ENCODE measurements at regions not wholly inside any gene's neighbourhood (a gene's known extent, or its start where the extent isn't known, plus 50 kb on each side); places are given as distances from the start of the nearest gene placed in this dataset.

- peaks cover 0 to 2% (median 0%) of the 10 kb centered on the region in 3 donors for H3K27me3 Mint-ChIP-seq (ENCODE audit: low read depth in 3 of 3)
- H2AFZ ChIP-seq (ENCODE audit: insufficient read depth, low read depth, low read length, poor library complexity, severe bottlenecking): peak overlapping the region; percentile 60
- no peaks in the 10 kb centered on the region for H3K36me3 ChIP-seq (replicated peaks in 1 of 2; ENCODE audit: control insufficient read depth in 1 of 2, insufficient read depth in 2 of 2, low read length in 2 of 2)
- WGBS (ENCODE audit: insufficient coverage): 0% methylated on average over 1 of the region's 1 CpG
- intact Hi-C loops (cut with micrococcal nuclease): no loop called here
- TF ChIP-seq CTCF (IDR thresholded peaks at IDR 0.05): no peak
- no peaks in the 10 kb centered on the region for H3K27me3 ChIP-seq (ENCODE audit: control insufficient read depth in 2 of 2, insufficient read depth in 2 of 2, low read length in 2 of 2)
- H3K4me3 ChIP-seq (replicated peaks in 1 of 3; ENCODE audit: low read depth in 2 of 3, low read length in 3 of 3): peak overlapping the region in 1 of 3 experiments; percentile 9
- no peaks in the 10 kb centered on the region for H3K9me3 ChIP-seq (replicated peaks in 1 of 2; ENCODE audit: control insufficient read depth in 1 of 2, insufficient read depth in 1 of 2, low read length in 2 of 2)
- DNase-seq: peak; percentile 7 to 23 (median 23)
- peaks cover 59 to 65% of the 10 kb centered on the region in 2 donors for H3K4me1 ChIP-seq (ENCODE audit: control insufficient read depth in 1 of 2, insufficient read depth in 2 of 2, low read length in 2 of 2)
- peaks cover 3 to 7% (median 6%) of the 10 kb centered on the region in 7 donors for H3K9me3 Mint-ChIP-seq
- peak overlapping the region; percentile 83 to 84 for H3K27ac ChIP-seq (ENCODE audit: low read depth in 1 of 2, low read length in 2 of 2)
- H3K4me2 ChIP-seq (replicated peaks; ENCODE audit: extremely low read depth, low read length, poor library complexity, severe bottlenecking): peak overlapping the region; percentile 50
- H3K4me3 Mint-ChIP-seq: peak overlapping the region; percentile 4 to 72
- H4K20me1 ChIP-seq (ENCODE audit: insufficient read depth, low read length): no peaks in the 10 kb centered on the region
- no peaks in the 10 kb centered on the region for H3K36me3 Mint-ChIP-seq
- H3K4me1 Mint-ChIP-seq: peaks cover 74% of the 10 kb centered on the region
- no peaks in the 10 kb centered on the region for H3K79me2 ChIP-seq (ENCODE audit: insufficient read depth, low read length)
- H3K9ac ChIP-seq (ENCODE audit: insufficient read depth, low read length, poor library complexity, severe bottlenecking): peak overlapping the region; percentile 29
- peak overlapping the region; percentile 86 to 94 (median 92) for H3K27ac Mint-ChIP-seq
Measured at GRCh38 chr1:157403608-157404007, 148.7 kb downstream of the FCRL5 start.

DNA sequence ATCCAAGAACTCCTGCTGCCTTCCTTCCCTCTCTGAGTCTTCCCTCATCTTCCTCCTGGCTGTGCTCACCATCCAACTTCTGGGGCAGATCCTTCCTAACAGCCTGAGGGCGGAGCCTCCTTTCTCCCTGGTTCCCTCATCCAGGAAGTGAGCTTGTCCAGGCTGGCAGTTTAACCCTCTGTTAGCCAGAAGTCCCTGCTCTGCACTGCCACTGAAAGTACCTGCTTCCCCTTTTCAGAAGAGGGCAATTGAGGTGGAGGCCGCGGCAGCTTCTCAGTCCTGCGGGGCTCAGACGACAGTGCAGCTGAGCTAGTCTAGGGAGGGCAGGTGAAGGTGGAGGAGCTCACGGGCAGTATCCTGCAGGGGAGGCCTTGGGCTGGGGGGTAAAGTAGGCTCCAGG, 149.1 kb downstream of the FCRL5 start:
- peak overlapping the region in 1 of 3 experiments; percentile 9 for H3K4me3 ChIP-seq (replicated peaks in 1 of 3; ENCODE audit: low read depth in 2 of 3, low read length in 3 of 3)
- no peaks in the 10 kb centered on the region for H3K79me2 ChIP-seq (ENCODE audit: insufficient read depth, low read length)
- DNase-seq: peak; percentile 29 to 49 (median 49)
- H2AFZ ChIP-seq (ENCODE audit: insufficient read depth, low read depth, low read length, poor library complexity, severe bottlenecking): peak overlapping the region; percentile 60
- H3K27ac Mint-ChIP-seq: peak overlapping the region; percentile 86 to 94 (median 92)
- peak overlapping the region; percentile 29 for H3K9ac ChIP-seq (ENCODE audit: insufficient read depth, low read length, poor library complexity, severe bottlenecking)
- TF ChIP-seq CTCF (IDR thresholded peaks at IDR 0.05): no peak
- 7% methylated on average over 3 of the region's 6 CpGs for WGBS (ENCODE audit: insufficient coverage)
- peaks cover 70% of the 10 kb centered on the region for H3K4me1 Mint-ChIP-seq
- H3K4me1 ChIP-seq (ENCODE audit: control insufficient read depth in 1 of 2, insufficient read depth in 2 of 2, low read length in 2 of 2): peaks cover 59 to 63% of the 10 kb centered on the region in 2 donors
- intact Hi-C loops (cut with micrococcal nuclease): no loop called here
- no peaks in the 10 kb centered on the region for H3K9me3 ChIP-seq (replicated peaks in 1 of 2; ENCODE audit: control insufficient read depth in 1 of 2, insufficient read depth in 1 of 2, low read length in 2 of 2)
- no peaks in the 10 kb centered on the region for H3K36me3 ChIP-seq (replicated peaks in 1 of 2; ENCODE audit: control insufficient read depth in 1 of 2, insufficient read depth in 2 of 2, low read length in 2 of 2)
- H4K20me1 ChIP-seq (ENCODE audit: insufficient read depth, low read length): no peaks in the 10 kb centered on the region
- H3K4me3 Mint-ChIP-seq: peak overlapping the region; percentile 4 to 72
- H3K4me2 ChIP-seq (replicated peaks; ENCODE audit: extremely low read depth, low read length, poor library complexity, severe bottlenecking): peak overlapping the region; percentile 50
- H3K27me3 Mint-ChIP-seq (ENCODE audit: low read depth in 3 of 3): peaks cover 0 to 2% (median 0%) of the 10 kb centered on the region in 3 donors
- H3K27ac ChIP-seq (ENCODE audit: low read depth in 1 of 2, low read length in 2 of 2): peak overlapping the region; percentile 83 to 84
- H3K9me3 Mint-ChIP-seq: peaks cover 0 to 3% (median 2%) of the 10 kb centered on the region in 7 donors
- H3K27me3 ChIP-seq (ENCODE audit: control insufficient read depth in 2 of 2, insufficient read depth in 2 of 2, low read length in 2 of 2): no peaks in the 10 kb centered on the region
- H3K36me3 Mint-ChIP-seq: no peaks in the 10 kb centered on the region

Measured in CD14-positive monocyte (primary cell).